HepG2 (cell line): ENCODE measurements at regions not wholly inside any gene's neighbourhood (a gene's known extent, or its start where the extent isn't known, plus 50 kb on each side); places are given as distances from the start of the nearest gene placed in this dataset.

ENCODE experiments used
- ATAC-seq: fragments of 200-7000 bp; cut with Tn5 transposase; 3 replicates; pipeline ENCODE4 v1.9.1; 2020; ENCODE audit warnings: mild to moderate bottlenecking, moderate library complexity
- BruUV-seq: library from RNA; stranded (reverse); fragments of 400-500 nt; replicated peaks from 2 replicates; lab custom pipeline; 2021; lab: Mats Ljungman, UMichigan
- CTCF ChIA-PET: fragments of 300-600 bp; formaldehyde crosslinking; extraction: SDS; loops from one replicate; lab custom pipeline; 2021; ENCODE audit warnings: low total read pairs, inconsistent platforms, low intra/inter-chr PET ratio; lab: Yijun Ruan, JAX
- POLR2A ChIA-PET: fragments of 350-600 bp; sonication (Branson Sonifier 250); formaldehyde crosslinking; loops from one replicate; lab custom pipeline; 2020; ENCODE audit warnings: antibody characterized with exemption, inconsistent platforms; lab: Yijun Ruan, JAX
- DNase-seq: peaks from one replicate; pipeline ENCODE4 v3.0.0-alpha.2; 2015; ENCODE audit warnings: low spot score
- FAIRE-seq: peaks from 3 replicates; lab custom pipeline; 2011; peaks lifted over from hg19 to GRCh38; lab: Jason Lieb, UNC
- H2AFZ ChIP-seq: one replicate; pipeline ENCODE4 v1.6.1; 2011; ENCODE audit warnings: low read length, inconsistent platforms
- H3K27ac ChIP-seq: fragments of 300-600 bp; 3 replicates; pipeline ENCODE4 v1.8.0; 2011; ENCODE audit warnings: mixed run types, mild to moderate bottlenecking, mixed read lengths, low read length, inconsistent platforms; ENCODE audit not compliant: insufficient read depth; ENCODE audit errors: extremely low read length
- H3K27me3 ChIP-seq, 2 experiments: fragments of 200-600 bp in 1 of 2; 2 replicates in 1 of 2; 3 replicates in 1 of 2; pipeline versions ENCODE4 v1.6.0 to v1.8.0; 2011; ENCODE audit warnings: low read length in 2 of 2, mild to moderate bottlenecking in 2 of 2, moderate library complexity in 2 of 2, inconsistent platforms in 1 of 2; ENCODE audit not compliant: insufficient read depth in 2 of 2, control insufficient read depth in 1 of 2
- H3K36me3 ChIP-seq, 2 experiments: fragments of 200-600 bp in 1 of 2; replicated peaks in 1 of 2; 2 replicates in 1 of 2; 3 replicates in 1 of 2; pipeline versions ENCODE4 v1.5.1 to v1.8.0; 2011; ENCODE audit warnings: low read length in 2 of 2, inconsistent platforms in 1 of 2; ENCODE audit not compliant: insufficient read depth in 2 of 2, control insufficient read depth in 1 of 2
- H3K4me1 ChIP-seq: 2 replicates; pipeline ENCODE4 v1.5.1; 2012; ENCODE audit warnings: low read length, inconsistent platforms; ENCODE audit not compliant: insufficient read depth
- H3K4me2 ChIP-seq: 2 replicates; pipeline ENCODE4 v1.6.0; 2011; ENCODE audit warnings: low read depth, low read length, inconsistent platforms
- H3K4me3 ChIP-seq, 3 experiments: fragments of 200-600 bp in 1 of 3; sonication (generic), shearing (Covaris generic) in 1 of 3; replicated peaks in 1 of 3; 2 replicates each; pipeline ENCODE4 v1.5.1; 2011 to 2016; ENCODE audit warnings: low read length in 3 of 3, inconsistent platforms in 2 of 3, low read depth in 2 of 3, mild to moderate bottlenecking in 2 of 3, control low read depth in 1 of 3, mixed read lengths in 1 of 3; ENCODE audit not compliant: insufficient read depth in 1 of 3
- H3K79me2 ChIP-seq: one replicate; pipeline ENCODE4 v1.6.1; 2011; ENCODE audit warnings: low read length, inconsistent platforms; ENCODE audit not compliant: insufficient read depth
- H3K9ac ChIP-seq: 2 replicates; pipeline ENCODE4 v1.6.0; 2011; ENCODE audit warnings: mild to moderate bottlenecking, low read depth, low read length, inconsistent platforms; ENCODE audit not compliant: insufficient read depth
- H3K9me3 ChIP-seq: 2 replicates; pipeline ENCODE4 v1.5.1; 2012; ENCODE audit warnings: mild to moderate bottlenecking, low read length
- H4K20me1 ChIP-seq: 2 replicates; pipeline ENCODE4 v1.6.0; 2011; ENCODE audit warnings: inconsistent platforms, mild to moderate bottlenecking, low read length, moderate library complexity; ENCODE audit not compliant: insufficient read depth
- KLF15 ChIP-seq: sonication (generic); formaldehyde crosslinking; IDR thresholded peaks from 2 replicates; pipeline ENCODE4 v1.8.1; 2023; ENCODE audit warnings: borderline replicate concordance, mild to moderate bottlenecking, inconsistent platforms, missing genetic modification reagents, mixed read lengths
- NBN ChIP-seq: fragments of 450-650 bp; conservative IDR thresholded peaks from 2 replicates; pipeline ENCODE4 v1.6.1; 2017
- RBAK ChIP-seq: sonication (generic); formaldehyde crosslinking; IDR thresholded peaks from 2 replicates; pipeline ENCODE4 v1.5.1; 2020; ENCODE audit warnings: mild to moderate bottlenecking, missing genetic modification reagents
- ZEB1 ChIP-seq: IDR thresholded peaks from 2 replicates; pipeline ENCODE4 v1.6.1; 2012; ENCODE audit warnings: mild to moderate bottlenecking, low read depth, inconsistent platforms; ENCODE audit not compliant: insufficient replicate concordance
- ZNF430 ChIP-seq: sonication (generic); formaldehyde crosslinking; IDR thresholded peaks from 2 replicates; pipeline ENCODE4 v1.9.0; 2021; ENCODE audit warnings: mild to moderate bottlenecking, missing genetic modification reagents
- ZNF563 ChIP-seq: sonication (generic); formaldehyde crosslinking; IDR thresholded peaks from 2 replicates; pipeline ENCODE4 v1.8.0; 2022; ENCODE audit warnings: mild to moderate bottlenecking, moderate library complexity, missing genetic modification reagents
- ZNF792 ChIP-seq: IDR thresholded peaks from 2 replicates; pipeline ENCODE4 v1.6.1; 2016
- ZNF891 ChIP-seq: sonication (generic); formaldehyde crosslinking; IDR thresholded peaks from 2 replicates; pipeline ENCODE4 v1.5.0; 2020; ENCODE audit warnings: mild to moderate bottlenecking, missing genetic modification reagents
- WGBS: methylation state at CpG from one replicate; pipeline ENCODE4 v1.1.6; 2017; ENCODE audit warnings: low lambda C conversion rate; 5-methylcytosine and 5-hydroxymethylcytosine counted together
- in situ Hi-C: cut with HindIII; loops from 2 replicates; pipeline ENCODE4 v1.10.0; 2017; ENCODE audit warnings: low pct_unique_long_range_greater_than_20kb; ENCODE audit not compliant: extremely low pct_ligation_motif_present
- intact Hi-C: fragments of 100-400 bp; cut with micrococcal nuclease; formaldehyde crosslinking; loops from one replicate; pipeline ENCODE4 v1.10.0; 2022; ENCODE audit not compliant: unreplicated experiment
- TF ChIP-seq, protein P1 (sequence below), 2 experiments: sonication (generic) in 1 of 2; formaldehyde crosslinking in 1 of 2; IDR thresholded peaks; 2 replicates each; pipeline versions ENCODE4 v1.4.0 to v1.6.1; 2016 to 2020; ENCODE audit warnings: borderline replicate concordance in 1 of 2, low read depth in 1 of 2, mild to moderate bottlenecking in 1 of 2, missing genetic modification reagents in 1 of 2
- TF ChIP-seq, protein P2 (sequence below): sonication (generic); formaldehyde crosslinking; IDR thresholded peaks from 2 replicates; pipeline ENCODE4 v1.5.0; 2020; ENCODE audit warnings: missing genetic modification reagents
- TF ChIP-seq, protein P3 (sequence below): sonication (generic); formaldehyde crosslinking; IDR thresholded peaks from 2 replicates; pipeline ENCODE4 v1.4.0; 2020; ENCODE audit warnings: missing genetic modification reagents

DNA sequence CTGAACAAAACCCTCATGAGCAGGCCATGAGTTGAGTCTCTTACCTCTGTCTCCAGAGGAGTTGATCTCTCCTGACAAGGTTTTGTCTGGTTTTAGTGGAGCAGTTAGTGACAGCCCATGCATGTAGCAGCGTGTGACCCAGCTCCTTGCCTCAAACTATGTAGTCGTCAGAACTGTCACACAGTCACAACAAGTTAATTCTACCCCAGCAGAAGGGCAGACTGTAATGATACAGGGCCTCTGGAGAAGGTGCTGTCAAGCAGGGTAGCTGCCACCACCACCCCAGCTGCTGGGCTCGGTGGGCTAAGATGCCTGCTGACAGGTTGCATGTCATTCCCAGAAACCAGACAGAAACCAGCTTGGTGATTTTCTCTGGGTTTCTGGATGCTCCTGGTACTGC is 194.5 kb downstream of the PSAT1 start:
- in situ Hi-C loops: no loop called here
- 39% methylated on average over 2 of the region's 3 CpGs for WGBS
- intact Hi-C loops: no loop called here
- H3K27ac ChIP-seq: no peak overlapping the region
- no peak for DNase-seq
- H2AFZ ChIP-seq: no peak overlapping the region
- ChIA-PET CTCF (no interaction called here), POLR2A (no interaction called here)
- no peak for ATAC-seq
- no peaks in the 10 kb centered on the region for H3K36me3 ChIP-seq
- no peak for TF ChIP-seq ZNF563 (CRISPR knock-in tag)
- TF ChIP-seq, protein P1, sequence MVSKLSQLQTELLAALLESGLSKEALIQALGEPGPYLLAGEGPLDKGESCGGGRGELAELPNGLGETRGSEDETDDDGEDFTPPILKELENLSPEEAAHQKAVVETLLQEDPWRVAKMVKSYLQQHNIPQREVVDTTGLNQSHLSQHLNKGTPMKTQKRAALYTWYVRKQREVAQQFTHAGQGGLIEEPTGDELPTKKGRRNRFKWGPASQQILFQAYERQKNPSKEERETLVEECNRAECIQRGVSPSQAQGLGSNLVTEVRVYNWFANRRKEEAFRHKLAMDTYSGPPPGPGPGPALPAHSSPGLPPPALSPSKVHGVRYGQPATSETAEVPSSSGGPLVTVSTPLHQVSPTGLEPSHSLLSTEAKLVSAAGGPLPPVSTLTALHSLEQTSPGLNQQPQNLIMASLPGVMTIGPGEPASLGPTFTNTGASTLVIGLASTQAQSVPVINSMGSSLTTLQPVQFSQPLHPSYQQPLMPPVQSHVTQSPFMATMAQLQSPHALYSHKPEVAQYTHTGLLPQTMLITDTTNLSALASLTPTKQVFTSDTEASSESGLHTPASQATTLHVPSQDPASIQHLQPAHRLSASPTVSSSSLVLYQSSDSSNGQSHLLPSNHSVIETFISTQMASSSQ (IDR thresholded peaks at IDR 0.05; ENCODE audit: low read depth): no peak
- TF ChIP-seq, protein P1 (CRISPR knock-in tag; IDR thresholded peaks at IDR 0.05; ENCODE audit: borderline replicate concordance): no peak
- TF ChIP-seq, protein P2, sequence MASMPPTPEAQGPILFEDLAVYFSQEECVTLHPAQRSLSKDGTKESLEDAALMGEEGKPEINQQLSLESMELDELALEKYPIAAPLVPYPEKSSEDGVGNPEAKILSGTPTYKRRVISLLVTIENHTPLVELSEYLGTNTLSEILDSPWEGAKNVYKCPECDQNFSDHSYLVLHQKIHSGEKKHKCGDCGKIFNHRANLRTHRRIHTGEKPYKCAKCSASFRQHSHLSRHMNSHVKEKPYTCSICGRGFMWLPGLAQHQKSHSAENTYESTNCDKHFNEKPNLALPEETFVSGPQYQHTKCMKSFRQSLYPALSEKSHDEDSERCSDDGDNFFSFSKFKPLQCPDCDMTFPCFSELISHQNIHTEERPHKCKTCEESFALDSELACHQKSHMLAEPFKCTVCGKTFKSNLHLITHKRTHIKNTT (CRISPR knock-in tag): no peak
- no peak for TF ChIP-seq ZNF891 (CRISPR knock-in tag)
- no peak for TF ChIP-seq NBN
- no peak for TF ChIP-seq ZEB1
- TF ChIP-seq ZNF430 (CRISPR knock-in tag): no peak
- TF ChIP-seq ZNF792 (CRISPR knock-in tag): no peak
- TF ChIP-seq, protein P3, sequence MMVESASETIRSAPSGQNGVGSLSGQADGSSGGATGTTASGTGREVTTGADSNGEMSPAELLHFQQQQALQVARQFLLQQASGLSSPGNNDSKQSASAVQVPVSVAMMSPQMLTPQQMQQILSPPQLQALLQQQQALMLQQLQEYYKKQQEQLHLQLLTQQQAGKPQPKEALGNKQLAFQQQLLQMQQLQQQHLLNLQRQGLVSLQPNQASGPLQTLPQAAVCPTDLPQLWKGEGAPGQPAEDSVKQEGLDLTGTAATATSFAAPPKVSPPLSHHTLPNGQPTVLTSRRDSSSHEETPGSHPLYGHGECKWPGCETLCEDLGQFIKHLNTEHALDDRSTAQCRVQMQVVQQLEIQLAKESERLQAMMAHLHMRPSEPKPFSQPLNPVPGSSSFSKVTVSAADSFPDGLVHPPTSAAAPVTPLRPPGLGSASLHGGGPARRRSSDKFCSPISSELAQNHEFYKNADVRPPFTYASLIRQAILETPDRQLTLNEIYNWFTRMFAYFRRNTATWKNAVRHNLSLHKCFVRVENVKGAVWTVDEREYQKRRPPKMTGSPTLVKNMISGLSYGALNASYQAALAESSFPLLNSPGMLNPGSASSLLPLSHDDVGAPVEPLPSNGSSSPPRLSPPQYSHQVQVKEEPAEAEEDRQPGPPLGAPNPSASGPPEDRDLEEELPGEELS: no peak
- TF ChIP-seq KLF15 (CRISPR knock-in tag): no peak
- TF ChIP-seq RBAK (CRISPR knock-in tag): no peak
- no TSS peak for BruUV-seq
- H3K27me3 ChIP-seq: no peaks in the 10 kb centered on the region
- no peak overlapping the region for H3K4me2 ChIP-seq
- FAIRE-seq: no peak
- no peaks in the 10 kb centered on the region for H3K4me1 ChIP-seq
- no peak overlapping the region for H3K9ac ChIP-seq
- H3K4me3 ChIP-seq: no peak overlapping the region
- no peaks in the 10 kb centered on the region for H3K9me3 ChIP-seq
- no peaks in the 10 kb centered on the region for H3K79me2 ChIP-seq
- no peaks in the 10 kb centered on the region for H4K20me1 ChIP-seq
